ENCODE measurements at regions not wholly inside any gene's neighbourhood (a gene's known extent, or its start where the extent isn't known, plus 50 kb on each side); places are given as distances from the start of the nearest gene placed in this dataset.

DNA sequence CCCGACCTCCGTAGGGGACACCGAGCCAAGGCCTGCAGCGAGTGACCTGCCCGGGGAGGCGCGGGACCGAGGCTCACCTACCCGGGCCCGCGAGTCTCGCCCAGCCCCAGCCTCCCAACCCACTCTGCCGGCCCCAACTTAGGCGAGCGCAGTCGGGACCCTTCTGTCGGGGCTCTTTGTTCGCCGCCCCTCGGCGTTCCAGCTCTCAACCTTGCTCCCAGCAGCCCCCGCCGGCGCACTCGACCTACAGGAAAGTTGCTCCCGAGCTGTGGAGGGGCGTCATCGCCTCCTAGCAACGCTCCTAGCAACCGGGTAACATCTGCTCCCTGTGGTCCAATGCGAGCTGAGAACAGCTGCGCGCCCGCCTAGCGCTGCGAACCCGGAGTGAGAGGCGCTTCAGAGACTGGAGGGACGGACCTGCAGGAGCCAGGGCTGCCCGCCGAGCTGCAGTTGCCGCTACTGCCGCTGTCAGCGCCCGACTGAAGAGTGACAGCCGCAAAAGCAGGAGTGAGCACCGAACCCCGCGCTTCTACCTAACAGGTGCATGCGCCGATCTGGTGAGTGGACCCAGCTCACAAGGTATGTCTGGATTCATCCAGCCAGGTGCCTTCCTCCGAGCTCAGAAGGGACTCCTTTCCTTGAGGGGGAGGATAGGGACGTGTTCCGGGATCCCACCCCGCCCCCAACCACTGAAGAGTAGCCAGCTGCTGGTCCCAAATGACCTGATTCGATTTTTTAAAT, 355.0 kb downstream of the SNAPC1 start (continued):
- TF ChIP-seq RNF219 (CRISPR knock-in tag; IDR thresholded peaks at IDR 0.05) (no peak), PTRF (tag; IDR thresholded peaks at IDR 0.05) (no peak), HNRNPH1 (optimal IDR thresholded peaks at IDR 0.05; ENCODE audit: low read depth, low read length) (no peak)
- TF ChIP-seq, protein P1, sequence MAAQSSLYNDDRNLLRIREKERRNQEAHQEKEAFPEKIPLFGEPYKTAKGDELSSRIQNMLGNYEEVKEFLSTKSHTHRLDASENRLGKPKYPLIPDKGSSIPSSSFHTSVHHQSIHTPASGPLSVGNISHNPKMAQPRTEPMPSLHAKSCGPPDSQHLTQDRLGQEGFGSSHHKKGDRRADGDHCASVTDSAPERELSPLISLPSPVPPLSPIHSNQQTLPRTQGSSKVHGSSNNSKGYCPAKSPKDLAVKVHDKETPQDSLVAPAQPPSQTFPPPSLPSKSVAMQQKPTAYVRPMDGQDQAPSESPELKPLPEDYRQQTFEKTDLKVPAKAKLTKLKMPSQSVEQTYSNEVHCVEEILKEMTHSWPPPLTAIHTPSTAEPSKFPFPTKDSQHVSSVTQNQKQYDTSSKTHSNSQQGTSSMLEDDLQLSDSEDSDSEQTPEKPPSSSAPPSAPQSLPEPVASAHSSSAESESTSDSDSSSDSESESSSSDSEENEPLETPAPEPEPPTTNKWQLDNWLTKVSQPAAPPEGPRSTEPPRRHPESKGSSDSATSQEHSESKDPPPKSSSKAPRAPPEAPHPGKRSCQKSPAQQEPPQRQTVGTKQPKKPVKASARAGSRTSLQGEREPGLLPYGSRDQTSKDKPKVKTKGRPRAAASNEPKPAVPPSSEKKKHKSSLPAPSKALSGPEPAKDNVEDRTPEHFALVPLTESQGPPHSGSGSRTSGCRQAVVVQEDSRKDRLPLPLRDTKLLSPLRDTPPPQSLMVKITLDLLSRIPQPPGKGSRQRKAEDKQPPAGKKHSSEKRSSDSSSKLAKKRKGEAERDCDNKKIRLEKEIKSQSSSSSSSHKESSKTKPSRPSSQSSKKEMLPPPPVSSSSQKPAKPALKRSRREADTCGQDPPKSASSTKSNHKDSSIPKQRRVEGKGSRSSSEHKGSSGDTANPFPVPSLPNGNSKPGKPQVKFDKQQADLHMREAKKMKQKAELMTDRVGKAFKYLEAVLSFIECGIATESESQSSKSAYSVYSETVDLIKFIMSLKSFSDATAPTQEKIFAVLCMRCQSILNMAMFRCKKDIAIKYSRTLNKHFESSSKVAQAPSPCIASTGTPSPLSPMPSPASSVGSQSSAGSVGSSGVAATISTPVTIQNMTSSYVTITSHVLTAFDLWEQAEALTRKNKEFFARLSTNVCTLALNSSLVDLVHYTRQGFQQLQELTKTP (IDR thresholded peaks at IDR 0.05; ENCODE audit: low read depth in 1 of 2, partially characterized antibody in 2 of 2): no peak
